Osteoblast (primary cell): ENCODE measurements at regions not wholly inside any gene's neighbourhood (a gene's known extent, or its start where the extent isn't known, plus 50 kb on each side); places are given as distances from the start of the nearest gene placed in this dataset.
A peak's percentile ranks its signal among the peaks of the same experiment; 100 is the strongest.

ENCODE experiments used
- DNase-seq: peaks from one replicate; pipeline ENCODE4 v3.0.0; 2011; ENCODE audit warnings: low spot score, mixed read lengths; ENCODE audit not compliant: insufficient read length; ENCODE audit errors: missing footprints
- H2AFZ ChIP-seq: 2 replicates; pipeline ENCODE4 v1.6.0; 2011; ENCODE audit warnings: mild to moderate bottlenecking, low read length
- H3K27ac ChIP-seq: 2 replicates; pipeline ENCODE4 v1.5.1; 2011; ENCODE audit warnings: mild to moderate bottlenecking, low read depth, low read length, moderate library complexity
- H3K27me3 ChIP-seq: 2 replicates; pipeline ENCODE4 v1.6.0; 2012; ENCODE audit warnings: mild to moderate bottlenecking, control low read depth, inconsistent platforms, low read length, moderate library complexity; ENCODE audit not compliant: insufficient read depth
- H3K36me3 ChIP-seq: 2 replicates; pipeline ENCODE4 v1.5.1; 2011; ENCODE audit warnings: mild to moderate bottlenecking, low read length, control low read depth, moderate library complexity; ENCODE audit not compliant: insufficient read depth
- H3K4me1 ChIP-seq: 2 replicates; pipeline ENCODE4 v1.5.1; 2011; ENCODE audit warnings: mild to moderate bottlenecking, low read length, control low read depth, moderate library complexity; ENCODE audit not compliant: insufficient read depth
- H3K4me2 ChIP-seq: 2 replicates; pipeline ENCODE4 v1.6.0; 2011; ENCODE audit warnings: mild to moderate bottlenecking, low read length; ENCODE audit not compliant: insufficient read depth
- H3K4me3 ChIP-seq: fragments of 200-600 bp; sonication (generic); 3 replicates; pipeline ENCODE4 v1.5.1; 2012; ENCODE audit warnings: mild to moderate bottlenecking, low read length, inconsistent platforms; ENCODE audit not compliant: insufficient read depth
- H3K79me2 ChIP-seq: 2 replicates; pipeline ENCODE4 v1.6.0; 2012; ENCODE audit warnings: mild to moderate bottlenecking, low read length, control low read depth, inconsistent platforms; ENCODE audit not compliant: insufficient read depth
- H3K9me3 ChIP-seq: 2 replicates; pipeline ENCODE4 v1.5.1; 2011; ENCODE audit warnings: low read depth, low read length, control low read depth
- H4K20me1 ChIP-seq: 2 replicates; pipeline ENCODE4 v1.6.0; 2012; ENCODE audit warnings: mild to moderate bottlenecking, low read length, control low read depth; ENCODE audit not compliant: insufficient read depth
- TF ChIP-seq, protein P1 (sequence below): IDR thresholded peaks from 2 replicates; pipeline ENCODE4 v1.5.1; 2011; ENCODE audit warnings: mild to moderate bottlenecking, low read depth, low read length, moderate library complexity; ENCODE audit errors: extremely low read depth

DNA sequence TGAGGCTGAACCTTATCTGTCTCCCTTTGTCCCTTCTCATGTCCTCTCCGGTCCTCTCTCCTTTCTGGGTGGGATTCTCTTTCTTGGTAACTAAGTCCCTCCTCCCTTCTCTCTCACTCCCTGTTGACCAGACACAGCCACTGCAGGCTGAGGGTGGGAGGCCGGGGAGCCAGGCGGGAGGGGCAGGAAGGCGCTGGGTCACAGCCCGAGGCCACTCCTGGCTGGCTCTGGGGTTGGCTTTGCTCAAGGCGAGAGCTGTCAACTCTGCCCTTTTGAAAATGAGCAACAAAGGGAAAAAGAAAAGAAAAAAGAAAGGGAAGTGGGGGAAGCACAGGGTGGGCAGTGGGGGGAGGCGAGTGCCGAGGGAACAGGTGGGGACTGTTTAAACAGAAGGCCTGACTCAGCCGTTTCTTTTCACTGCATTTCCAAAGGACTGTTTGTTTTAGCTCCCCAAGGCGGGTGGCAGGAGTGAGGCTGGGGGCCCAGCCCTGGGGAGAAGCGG lies 70.5 kb upstream of the IGFBP5 start:
- no peak overlapping the region for H3K27ac ChIP-seq
- H3K4me1 ChIP-seq: no peaks in the 10 kb centered on the region
- H3K9me3 ChIP-seq: no peaks in the 10 kb centered on the region
- H3K4me2 ChIP-seq: no peak overlapping the region
- TF ChIP-seq, protein P1, sequence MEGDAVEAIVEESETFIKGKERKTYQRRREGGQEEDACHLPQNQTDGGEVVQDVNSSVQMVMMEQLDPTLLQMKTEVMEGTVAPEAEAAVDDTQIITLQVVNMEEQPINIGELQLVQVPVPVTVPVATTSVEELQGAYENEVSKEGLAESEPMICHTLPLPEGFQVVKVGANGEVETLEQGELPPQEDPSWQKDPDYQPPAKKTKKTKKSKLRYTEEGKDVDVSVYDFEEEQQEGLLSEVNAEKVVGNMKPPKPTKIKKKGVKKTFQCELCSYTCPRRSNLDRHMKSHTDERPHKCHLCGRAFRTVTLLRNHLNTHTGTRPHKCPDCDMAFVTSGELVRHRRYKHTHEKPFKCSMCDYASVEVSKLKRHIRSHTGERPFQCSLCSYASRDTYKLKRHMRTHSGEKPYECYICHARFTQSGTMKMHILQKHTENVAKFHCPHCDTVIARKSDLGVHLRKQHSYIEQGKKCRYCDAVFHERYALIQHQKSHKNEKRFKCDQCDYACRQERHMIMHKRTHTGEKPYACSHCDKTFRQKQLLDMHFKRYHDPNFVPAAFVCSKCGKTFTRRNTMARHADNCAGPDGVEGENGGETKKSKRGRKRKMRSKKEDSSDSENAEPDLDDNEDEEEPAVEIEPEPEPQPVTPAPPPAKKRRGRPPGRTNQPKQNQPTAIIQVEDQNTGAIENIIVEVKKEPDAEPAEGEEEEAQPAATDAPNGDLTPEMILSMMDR: no peak
- H3K4me3 ChIP-seq: no peak overlapping the region
- H3K27me3 ChIP-seq: peaks cover 23% of the 10 kb centered on the region
- no peak for DNase-seq
- H3K36me3 ChIP-seq: no peaks in the 10 kb centered on the region
- no peak overlapping the region for H2AFZ ChIP-seq
- no peaks in the 10 kb centered on the region for H4K20me1 ChIP-seq
- no peaks in the 10 kb centered on the region for H3K79me2 ChIP-seq

DNA sequence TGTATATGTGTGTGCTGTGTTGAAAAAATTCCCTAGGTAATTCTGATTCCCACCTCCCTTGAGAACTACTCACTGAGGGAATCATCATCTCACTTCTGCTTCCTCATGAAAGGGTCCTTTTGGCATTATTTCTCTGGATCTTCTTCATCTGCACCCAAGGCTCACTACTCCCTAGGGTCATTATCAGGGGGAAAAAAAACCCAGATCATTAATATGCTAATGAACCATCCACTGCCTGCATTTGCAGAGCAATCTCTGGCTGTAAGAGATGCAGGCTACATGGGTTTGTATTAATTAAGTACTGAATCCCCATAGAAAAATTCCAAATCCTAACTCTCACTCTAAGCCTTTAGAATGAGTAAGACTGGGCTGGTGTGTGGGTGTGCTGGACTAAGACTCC lies 68.0 kb upstream of the IGFBP5 start:
- H3K9me3 ChIP-seq: no peaks in the 10 kb centered on the region
- DNase-seq: no peak
- peaks cover 27% of the 10 kb centered on the region for H3K27me3 ChIP-seq
- no peak overlapping the region for H2AFZ ChIP-seq
- H4K20me1 ChIP-seq: no peaks in the 10 kb centered on the region
- TF ChIP-seq, protein P1: no peak
- H3K4me3 ChIP-seq: no peak overlapping the region
- H3K27ac ChIP-seq: no peak overlapping the region
- no peak overlapping the region for H3K4me2 ChIP-seq
- no peaks in the 10 kb centered on the region for H3K4me1 ChIP-seq
- H3K79me2 ChIP-seq: no peaks in the 10 kb centered on the region
- no peaks in the 10 kb centered on the region for H3K36me3 ChIP-seq

DNA sequence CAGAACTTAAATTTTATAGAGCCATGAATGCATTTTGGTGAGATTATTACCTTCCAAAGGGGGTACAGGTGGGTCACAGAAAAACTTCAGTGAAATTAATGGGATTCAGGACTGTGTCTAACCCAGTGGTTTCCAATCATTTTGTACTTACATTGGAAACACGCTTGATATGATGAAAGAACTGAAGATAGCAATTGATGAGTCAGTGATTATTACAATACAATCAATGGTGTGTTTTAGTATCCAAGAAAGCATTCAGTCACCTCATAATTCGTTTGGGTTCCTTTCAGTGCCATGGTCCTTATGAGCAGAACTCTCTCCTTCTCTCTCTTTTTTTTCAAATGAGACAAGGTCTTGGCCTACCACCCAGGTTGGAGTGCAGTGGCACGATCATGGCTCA lies 66.5 kb upstream of the IGFBP5 start:
- Histone ChIP-seq H3K4me3 (no peak overlapping the region), H3K36me3 (no peaks in the 10 kb centered on the region), H3K9me3 (no peaks in the 10 kb centered on the region), H2AFZ (no peak overlapping the region), H3K27me3 (peaks cover 32% of the 10 kb centered on the region), H3K4me2 (no peak overlapping the region), H3K4me1 (no peaks in the 10 kb centered on the region), H3K79me2 (no peaks in the 10 kb centered on the region), H3K27ac (no peak overlapping the region), H4K20me1 (no peaks in the 10 kb centered on the region)
- TF ChIP-seq, protein P1: no peak
- DNase-seq: peak; percentile 60

DNA sequence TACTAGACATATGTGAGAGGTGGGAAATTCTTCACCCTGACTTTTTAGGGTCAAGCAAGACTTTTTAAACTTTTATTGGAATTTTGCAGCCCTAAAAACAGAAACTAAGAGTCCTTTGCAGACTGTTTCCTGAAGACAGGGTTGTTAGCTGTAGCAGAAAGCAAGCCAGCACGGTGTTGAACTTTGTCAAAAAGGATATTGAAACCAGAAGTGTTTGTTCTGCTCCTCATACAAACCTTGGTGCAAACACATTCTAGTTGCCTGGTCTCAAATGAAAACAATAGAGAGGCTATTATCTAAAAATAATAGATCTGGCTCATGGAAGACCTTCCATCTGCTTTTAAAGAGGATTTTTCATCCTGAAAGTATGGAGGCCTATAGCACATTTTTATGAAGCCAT lies 65.8 kb upstream of the IGFBP5 start:
- Histone ChIP-seq H3K27ac (no peak overlapping the region), H3K4me3 (no peak overlapping the region), H2AFZ (peak overlapping the region; percentile 19), H3K36me3 (no peaks in the 10 kb centered on the region), H3K9me3 (no peaks in the 10 kb centered on the region), H3K27me3 (peaks cover 28% of the 10 kb centered on the region), H3K79me2 (no peaks in the 10 kb centered on the region), H3K4me1 (no peaks in the 10 kb centered on the region), H4K20me1 (no peaks in the 10 kb centered on the region), H3K4me2 (no peak overlapping the region)
- DNase-seq: peak; percentile 29
- TF ChIP-seq, protein P1: no peak
